ENCODE measurements at regions not wholly inside any gene's neighbourhood (a gene's known extent, or its start where the extent isn't known, plus 50 kb on each side); places are given as distances from the start of the nearest gene placed in this dataset.

GRCh38 chr10:131553581-131553980, 242.1 kb upstream of the TCERG1L start:
- Histone ChIP-seq H4K8ac (ENCODE audit: low read depth, low read length) (no peak overlapping the region), H2AK5ac (ENCODE audit: low read length) (no peak overlapping the region), H3K18ac (ENCODE audit: low read length) (no peak overlapping the region), H3K56ac (ENCODE audit: low read length) (no peak overlapping the region), H3K4ac (ENCODE audit: low read depth, low read length) (no peak overlapping the region), H3K79me2 (ENCODE audit: control insufficient read depth, insufficient read depth, low read length) (no peaks in the 10 kb centered on the region), H3K79me1 (ENCODE audit: low read length) (no peaks in the 10 kb centered on the region), H3K23ac (ENCODE audit: low read length) (no peak overlapping the region), H3K4me1 (ENCODE audit: control insufficient read depth, low read depth, low read length) (no peaks in the 10 kb centered on the region), H3K4me2 (ENCODE audit: low read length) (no peak overlapping the region), H3K27me3 (ENCODE audit: insufficient read depth, low read length, poor library complexity) (no peaks in the 10 kb centered on the region), H3K9ac (ENCODE audit: low read length) (no peak overlapping the region), H2BK120ac (ENCODE audit: low read depth, low read length) (no peak overlapping the region), H3K36me3 (ENCODE audit: control insufficient read depth, insufficient read depth, low read length) (no peaks in the 10 kb centered on the region), H3K27ac (ENCODE audit: low read depth, low read length) (no peak overlapping the region), H2BK15ac (replicated peaks; ENCODE audit: low read depth) (no peak overlapping the region), H2BK5ac (ENCODE audit: low read length) (no peak overlapping the region), H4K5ac (ENCODE audit: low read length) (no peak overlapping the region), H3K4me3 (ENCODE audit: low read length) (no peak overlapping the region)
- no peak for DNase-seq
- no CpG with 5 or more reads among the region's 8 CpGs for WGBS (ENCODE audit: extremely low coverage, insufficient coverage, low lambda C conversion rate)

- H3K4me2 ChIP-seq (ENCODE audit: low read length), result no peak overlapping the region
- no peak overlapping the region for H4K8ac ChIP-seq (ENCODE audit: low read depth, low read length)
- H3K27ac ChIP-seq (ENCODE audit: low read depth, low read length), result no peak overlapping the region
- WGBS (ENCODE audit: extremely low coverage, insufficient coverage, low lambda C conversion rate), result no CpG with 5 or more reads among the region's 11 CpGs
- no peaks in the 10 kb centered on the region for H3K79me2 ChIP-seq (ENCODE audit: control insufficient read depth, insufficient read depth, low read length)
- H3K4me3 ChIP-seq (ENCODE audit: low read length), result no peak overlapping the region
- H3K36me3 ChIP-seq (ENCODE audit: control insufficient read depth, insufficient read depth, low read length), result no peaks in the 10 kb centered on the region
- no peaks in the 10 kb centered on the region for H3K27me3 ChIP-seq (ENCODE audit: insufficient read depth, low read length, poor library complexity)
- H2BK120ac ChIP-seq (ENCODE audit: low read depth, low read length), result no peak overlapping the region
- H3K56ac ChIP-seq (ENCODE audit: low read length), result no peak overlapping the region
- no peak overlapping the region for H3K9ac ChIP-seq (ENCODE audit: low read length)
- H2BK15ac ChIP-seq (replicated peaks; ENCODE audit: low read depth), result no peak overlapping the region
- no peak overlapping the region for H4K5ac ChIP-seq (ENCODE audit: low read length)
- H3K18ac ChIP-seq (ENCODE audit: low read length), result no peak overlapping the region
- no peaks in the 10 kb centered on the region for H3K4me1 ChIP-seq (ENCODE audit: control insufficient read depth, low read depth, low read length)
- no peak overlapping the region for H3K4ac ChIP-seq (ENCODE audit: low read depth, low read length)
- no peak for DNase-seq
- H2AK5ac ChIP-seq (ENCODE audit: low read length), result no peak overlapping the region
- no peak overlapping the region for H3K23ac ChIP-seq (ENCODE audit: low read length)
- no peaks in the 10 kb centered on the region for H3K79me1 ChIP-seq (ENCODE audit: low read length)
- no peak overlapping the region for H2BK5ac ChIP-seq (ENCODE audit: low read length)
Measured at GRCh38 chr10:131554821-131555220, 243.3 kb upstream of the TCERG1L start.

GRCh38 chr10:131555406-131555805, 243.9 kb upstream of the TCERG1L start:
- Histone ChIP-seq H3K27ac (ENCODE audit: low read depth, low read length) (no peak overlapping the region), H3K56ac (ENCODE audit: low read length) (no peak overlapping the region), H2AK5ac (ENCODE audit: low read length) (no peak overlapping the region), H3K9ac (ENCODE audit: low read length) (no peak overlapping the region), H3K4me2 (ENCODE audit: low read length) (no peak overlapping the region), H4K8ac (ENCODE audit: low read depth, low read length) (no peak overlapping the region), H3K79me1 (ENCODE audit: low read length) (no peaks in the 10 kb centered on the region), H3K18ac (ENCODE audit: low read length) (no peak overlapping the region), H2BK15ac (replicated peaks; ENCODE audit: low read depth) (no peak overlapping the region), H3K36me3 (ENCODE audit: control insufficient read depth, insufficient read depth, low read length) (no peaks in the 10 kb centered on the region), H2BK120ac (ENCODE audit: low read depth, low read length) (no peak overlapping the region), H4K5ac (ENCODE audit: low read length) (no peak overlapping the region), H3K27me3 (ENCODE audit: insufficient read depth, low read length, poor library complexity) (no peaks in the 10 kb centered on the region), H2BK5ac (ENCODE audit: low read length) (no peak overlapping the region), H3K23ac (ENCODE audit: low read length) (no peak overlapping the region), H3K4ac (ENCODE audit: low read depth, low read length) (no peak overlapping the region), H3K79me2 (ENCODE audit: control insufficient read depth, insufficient read depth, low read length) (no peaks in the 10 kb centered on the region), H3K4me1 (ENCODE audit: control insufficient read depth, low read depth, low read length) (no peaks in the 10 kb centered on the region), H3K4me3 (ENCODE audit: low read length) (no peak overlapping the region)
- DNase-seq, result no peak
- WGBS (ENCODE audit: extremely low coverage, insufficient coverage, low lambda C conversion rate), result no CpG with 5 or more reads among the region's 7 CpGs

- Histone ChIP-seq H3K4ac (ENCODE audit: low read depth, low read length) (no peak overlapping the region), H3K23ac (ENCODE audit: low read length) (no peak overlapping the region), H3K79me2 (ENCODE audit: control insufficient read depth, insufficient read depth, low read length) (no peaks in the 10 kb centered on the region), H3K27ac (ENCODE audit: low read depth, low read length) (no peak overlapping the region), H3K4me2 (ENCODE audit: low read length) (no peak overlapping the region), H3K4me3 (ENCODE audit: low read length) (no peak overlapping the region), H3K18ac (ENCODE audit: low read length) (no peak overlapping the region), H3K36me3 (ENCODE audit: control insufficient read depth, insufficient read depth, low read length) (no peaks in the 10 kb centered on the region), H3K9ac (ENCODE audit: low read length) (no peak overlapping the region), H2BK15ac (replicated peaks; ENCODE audit: low read depth) (no peak overlapping the region), H2BK5ac (ENCODE audit: low read length) (no peak overlapping the region), H3K79me1 (ENCODE audit: low read length) (no peaks in the 10 kb centered on the region), H4K5ac (ENCODE audit: low read length) (no peak overlapping the region), H3K4me1 (ENCODE audit: control insufficient read depth, low read depth, low read length) (no peaks in the 10 kb centered on the region), H3K27me3 (ENCODE audit: insufficient read depth, low read length, poor library complexity) (no peaks in the 10 kb centered on the region), H3K56ac (ENCODE audit: low read length) (no peak overlapping the region), H2AK5ac (ENCODE audit: low read length) (no peak overlapping the region), H4K8ac (ENCODE audit: low read depth, low read length) (no peak overlapping the region), H2BK120ac (ENCODE audit: low read depth, low read length) (no peak overlapping the region)
- no peak for DNase-seq
- no CpG with 5 or more reads among the region's 17 CpGs for WGBS (ENCODE audit: extremely low coverage, insufficient coverage, low lambda C conversion rate)
Measured at GRCh38 chr10:131556061-131556896, 244.8 kb upstream of the TCERG1L start.

GRCh38 chr10:131556897-131557495, 245.5 kb upstream of the TCERG1L start:
- no peak overlapping the region for H3K23ac ChIP-seq (ENCODE audit: low read length)
- no peak overlapping the region for H4K8ac ChIP-seq (ENCODE audit: low read depth, low read length)
- no peak overlapping the region for H2BK120ac ChIP-seq (ENCODE audit: low read depth, low read length)
- no peak overlapping the region for H2BK15ac ChIP-seq (replicated peaks; ENCODE audit: low read depth)
- no peak overlapping the region for H3K4me3 ChIP-seq (ENCODE audit: low read length)
- no peaks in the 10 kb centered on the region for H3K27me3 ChIP-seq (ENCODE audit: insufficient read depth, low read length, poor library complexity)
- no peak overlapping the region for H3K56ac ChIP-seq (ENCODE audit: low read length)
- WGBS (ENCODE audit: extremely low coverage, insufficient coverage, low lambda C conversion rate), result no CpG with 5 or more reads among the region's 12 CpGs
- H4K5ac ChIP-seq (ENCODE audit: low read length), result no peak overlapping the region
- no peak overlapping the region for H3K4me2 ChIP-seq (ENCODE audit: low read length)
- no peaks in the 10 kb centered on the region for H3K79me2 ChIP-seq (ENCODE audit: control insufficient read depth, insufficient read depth, low read length)
- no peak for DNase-seq
- no peaks in the 10 kb centered on the region for H3K4me1 ChIP-seq (ENCODE audit: control insufficient read depth, low read depth, low read length)
- no peak overlapping the region for H3K9ac ChIP-seq (ENCODE audit: low read length)
- no peaks in the 10 kb centered on the region for H3K79me1 ChIP-seq (ENCODE audit: low read length)
- no peak overlapping the region for H2BK5ac ChIP-seq (ENCODE audit: low read length)
- no peak overlapping the region for H3K4ac ChIP-seq (ENCODE audit: low read depth, low read length)
- H3K36me3 ChIP-seq (ENCODE audit: control insufficient read depth, insufficient read depth, low read length), result no peaks in the 10 kb centered on the region
- no peak overlapping the region for H3K18ac ChIP-seq (ENCODE audit: low read length)
- H2AK5ac ChIP-seq (ENCODE audit: low read length), result no peak overlapping the region
- no peak overlapping the region for H3K27ac ChIP-seq (ENCODE audit: low read depth, low read length)
